Astrocyte of the spinal cord (primary cell): ENCODE measurements at regions not wholly inside any gene's neighbourhood (a gene's known extent, or its start where the extent isn't known, plus 50 kb on each side); places are given as distances from the start of the nearest gene placed in this dataset.

Experiments
- DNase-seq: peaks from one replicate; pipeline ENCODE4 v3.0.0; 2011; ENCODE audit warnings: low read depth, low spot score
- H3K4me3 ChIP-seq: 2 replicates; pipeline ENCODE4 v1.5.1; 2011; ENCODE audit warnings: low read depth, mild to moderate bottlenecking, low read length, moderate library complexity
- CTCF ChIP-seq: IDR thresholded peaks from 2 replicates; pipeline ENCODE4 v1.5.1; 2012; ENCODE audit warnings: low read depth, mild to moderate bottlenecking, low read length, inconsistent platforms
- in situ Hi-C: cut with HindIII; loops from 2 replicates; pipeline ENCODE4 v1.10.0; 2017; ENCODE audit warnings: low sequenced_read_pairs

GRCh38 chr14:97948841-97949240, 1151.7 kb downstream of the VRK1 start:
- no peak for DNase-seq
- in situ Hi-C loops, result no loop called here
- no peak for TF ChIP-seq CTCF
- no peak overlapping the region for H3K4me3 ChIP-seq

- in situ Hi-C loops, result no loop called here
- no peak for DNase-seq
- H3K4me3 ChIP-seq, result no peak overlapping the region
- TF ChIP-seq CTCF, result no peak
Measured at GRCh38 chr14:97956581-97957340, 1159.6 kb downstream of the VRK1 start.

GRCh38 chr14:97959251-97959650, 1162.1 kb downstream of the VRK1 start:
- in situ Hi-C loops, result no loop called here
- DNase-seq, result no peak
- no peak for TF ChIP-seq CTCF
- no peak overlapping the region for H3K4me3 ChIP-seq

- DNase-seq, result no peak
- in situ Hi-C loops, result no loop called here
- no peak for TF ChIP-seq CTCF
- H3K4me3 ChIP-seq, result no peak overlapping the region
Measured at GRCh38 chr14:97960436-97960835, 1163.3 kb downstream of the VRK1 start.

- no peak for DNase-seq
- in situ Hi-C loops, result no loop called here
- H3K4me3 ChIP-seq, result no peak overlapping the region
- TF ChIP-seq CTCF, result no peak
Measured at GRCh38 chr14:97970222-97970621, 1173.0 kb downstream of the VRK1 start.

- no peak overlapping the region for H3K4me3 ChIP-seq
- no peak for TF ChIP-seq CTCF
- no peak for DNase-seq
- in situ Hi-C loops, result no loop called here
Measured at GRCh38 chr14:97975216-97975615, 1178.0 kb downstream of the VRK1 start.

- TF ChIP-seq CTCF, result no peak
- DNase-seq, result no peak
- in situ Hi-C loops, result no loop called here
- H3K4me3 ChIP-seq, result no peak overlapping the region
Measured at GRCh38 chr14:97975962-97976361, 1178.8 kb downstream of the VRK1 start.
